ENCODE measurements at regions not wholly inside any gene's neighbourhood (a gene's known extent, or its start where the extent isn't known, plus 50 kb on each side); places are given as distances from the start of the nearest gene placed in this dataset.
A peak's percentile ranks its signal among the peaks of the same experiment; 100 is the strongest.
"Not testable (repeated sequence)": the region's sequence is repeated elsewhere in the genome, so short reads cannot be mapped to it uniquely, and the experiment has no call there.

- Histone ChIP-seq H3K36me3 (ENCODE audit: control insufficient read depth, insufficient read depth, low read length, severe bottlenecking) (no peaks in the 10 kb centered on the region), H3K4me1 (ENCODE audit: control insufficient read depth, insufficient read depth, low read length) (peaks cover under 1% of the 10 kb centered on the region), H3K27me3 (replicated peaks; ENCODE audit: control insufficient read depth, insufficient read depth, low read length) (no peaks in the 10 kb centered on the region), H3K9me3 (ENCODE audit: control insufficient read depth, low read length) (no peaks in the 10 kb centered on the region), H3K9ac (ENCODE audit: low read length) (no peak overlapping the region), H3K4me3 (ENCODE audit: low read length) (no peak overlapping the region)
- no peak for DNase-seq (ENCODE audit: low read depth)
These were observed 402.0 kb upstream of the SLC35B3 start for GRCh38 chr6:8837343-8837742.

- H3K4me3 ChIP-seq (ENCODE audit: low read length); DNase-seq (ENCODE audit: low read depth); H3K4me1 ChIP-seq (ENCODE audit: control insufficient read depth, insufficient read depth, low read length); H3K36me3 ChIP-seq (ENCODE audit: control insufficient read depth, insufficient read depth, low read length, severe bottlenecking); H3K9ac ChIP-seq (ENCODE audit: low read length); H3K27me3 ChIP-seq (replicated peaks; ENCODE audit: control insufficient read depth, insufficient read depth, low read length); H3K9me3 ChIP-seq (ENCODE audit: control insufficient read depth, low read length): not testable (repeated sequence)
These were observed 397.4 kb upstream of the SLC35B3 start for GRCh38 chr6:8832695-8833094.

- Histone ChIP-seq H3K4me3 (ENCODE audit: low read length) (peak overlapping the region; percentile 51), H3K27me3 (replicated peaks; ENCODE audit: control insufficient read depth, insufficient read depth, low read length) (no peaks in the 10 kb centered on the region), H3K9ac (ENCODE audit: low read length) (peak overlapping the region; percentile 8), H3K36me3 (ENCODE audit: control insufficient read depth, insufficient read depth, low read length, severe bottlenecking) (no peaks in the 10 kb centered on the region), H3K9me3 (ENCODE audit: control insufficient read depth, low read length) (no peaks in the 10 kb centered on the region), H3K4me1 (ENCODE audit: control insufficient read depth, insufficient read depth, low read length) (peaks cover 9% of the 10 kb centered on the region)
- peak; percentile 52 for DNase-seq (ENCODE audit: low read depth)
These were observed 396.2 kb upstream of the SLC35B3 start for GRCh38 chr6:8831366-8832152.

- H3K36me3 ChIP-seq (ENCODE audit: control insufficient read depth, insufficient read depth, low read length, severe bottlenecking), result no peaks in the 10 kb centered on the region
- H3K27me3 ChIP-seq (replicated peaks; ENCODE audit: control insufficient read depth, insufficient read depth, low read length), result no peaks in the 10 kb centered on the region
- H3K9me3 ChIP-seq (ENCODE audit: control insufficient read depth, low read length), result no peaks in the 10 kb centered on the region
- no peak overlapping the region for H3K4me3 ChIP-seq (ENCODE audit: low read length)
- H3K9ac ChIP-seq (ENCODE audit: low read length), result no peak overlapping the region
- H3K4me1 ChIP-seq (ENCODE audit: control insufficient read depth, insufficient read depth, low read length), result peaks cover 9% of the 10 kb centered on the region
- DNase-seq (ENCODE audit: low read depth), result no peak
These were observed 395.4 kb upstream of the SLC35B3 start for GRCh38 chr6:8830794-8831193.

GRCh38 chr6:8829796-8830195, 394.5 kb upstream of the SLC35B3 start:
- DNase-seq (ENCODE audit: low read depth), result no peak

GRCh38 chr6:8829296-8829695, 394.0 kb upstream of the SLC35B3 start:
- no peak for DNase-seq (ENCODE audit: low read depth)
- Histone ChIP-seq H3K4me3 (ENCODE audit: low read length) (no peak overlapping the region), H3K36me3 (ENCODE audit: control insufficient read depth, insufficient read depth, low read length, severe bottlenecking) (no peaks in the 10 kb centered on the region), H3K9ac (ENCODE audit: low read length) (no peak overlapping the region), H3K27me3 (replicated peaks; ENCODE audit: control insufficient read depth, insufficient read depth, low read length) (no peaks in the 10 kb centered on the region), H3K9me3 (ENCODE audit: control insufficient read depth, low read length) (no peaks in the 10 kb centered on the region), H3K4me1 (ENCODE audit: control insufficient read depth, insufficient read depth, low read length) (peaks cover 9% of the 10 kb centered on the region)

More at GRCh38 chr6:8829796-8830195, 394.5 kb upstream of the SLC35B3 start:
- no peak overlapping the region for H3K4me3 ChIP-seq (ENCODE audit: low read length)
- no peak overlapping the region for H3K9ac ChIP-seq (ENCODE audit: low read length)
- no peaks in the 10 kb centered on the region for H3K27me3 ChIP-seq (replicated peaks; ENCODE audit: control insufficient read depth, insufficient read depth, low read length)
- no peaks in the 10 kb centered on the region for H3K36me3 ChIP-seq (ENCODE audit: control insufficient read depth, insufficient read depth, low read length, severe bottlenecking)
- H3K9me3 ChIP-seq (ENCODE audit: control insufficient read depth, low read length), result no peaks in the 10 kb centered on the region
- peaks cover 9% of the 10 kb centered on the region for H3K4me1 ChIP-seq (ENCODE audit: control insufficient read depth, insufficient read depth, low read length)

GRCh38 chr6:8828376-8828775, 393.0 kb upstream of the SLC35B3 start:
- H3K9me3 ChIP-seq (ENCODE audit: control insufficient read depth, low read length), result no peaks in the 10 kb centered on the region
- peaks cover 9% of the 10 kb centered on the region for H3K4me1 ChIP-seq (ENCODE audit: control insufficient read depth, insufficient read depth, low read length)
- H3K36me3 ChIP-seq (ENCODE audit: control insufficient read depth, insufficient read depth, low read length, severe bottlenecking), result no peaks in the 10 kb centered on the region

GRCh38 chr6:8825726-8826125, 390.4 kb upstream of the SLC35B3 start:
- no peaks in the 10 kb centered on the region for H3K9me3 ChIP-seq (ENCODE audit: control insufficient read depth, low read length)
- H3K4me1 ChIP-seq (ENCODE audit: control insufficient read depth, insufficient read depth, low read length), result peaks cover 2% of the 10 kb centered on the region
- H3K4me3 ChIP-seq (ENCODE audit: low read length), result no peak overlapping the region
- no peak for DNase-seq (ENCODE audit: low read depth)
- no peaks in the 10 kb centered on the region for H3K36me3 ChIP-seq (ENCODE audit: control insufficient read depth, insufficient read depth, low read length, severe bottlenecking)
- no peaks in the 10 kb centered on the region for H3K27me3 ChIP-seq (replicated peaks; ENCODE audit: control insufficient read depth, insufficient read depth, low read length)
- H3K9ac ChIP-seq (ENCODE audit: low read length), result no peak overlapping the region

More at GRCh38 chr6:8828376-8828775, 393.0 kb upstream of the SLC35B3 start:
- no peak overlapping the region for H3K9ac ChIP-seq (ENCODE audit: low read length)
- no peak for DNase-seq (ENCODE audit: low read depth)
- H3K27me3 ChIP-seq (replicated peaks; ENCODE audit: control insufficient read depth, insufficient read depth, low read length), result no peaks in the 10 kb centered on the region
- H3K4me3 ChIP-seq (ENCODE audit: low read length), result no peak overlapping the region

GRCh38 chr6:8821981-8822381, 386.6 kb upstream of the SLC35B3 start:
- no peak overlapping the region for H3K9ac ChIP-seq (ENCODE audit: low read length)

GRCh38 chr6:8820313-8820712, 385.0 kb upstream of the SLC35B3 start:
- Histone ChIP-seq H3K4me3 (ENCODE audit: low read length) (no peak overlapping the region), H3K27me3 (replicated peaks; ENCODE audit: control insufficient read depth, insufficient read depth, low read length) (no peaks in the 10 kb centered on the region), H3K36me3 (ENCODE audit: control insufficient read depth, insufficient read depth, low read length, severe bottlenecking) (no peaks in the 10 kb centered on the region), H3K9me3 (ENCODE audit: control insufficient read depth, low read length) (no peaks in the 10 kb centered on the region), H3K9ac (ENCODE audit: low read length) (no peak overlapping the region), H3K4me1 (ENCODE audit: control insufficient read depth, insufficient read depth, low read length) (peaks cover 2% of the 10 kb centered on the region)
- DNase-seq (ENCODE audit: low read depth), result no peak

More at GRCh38 chr6:8821981-8822381, 386.6 kb upstream of the SLC35B3 start:
- Histone ChIP-seq H3K4me1 (ENCODE audit: control insufficient read depth, insufficient read depth, low read length) (peaks cover 2% of the 10 kb centered on the region), H3K9me3 (ENCODE audit: control insufficient read depth, low read length) (no peaks in the 10 kb centered on the region), H3K27me3 (replicated peaks; ENCODE audit: control insufficient read depth, insufficient read depth, low read length) (no peaks in the 10 kb centered on the region), H3K36me3 (ENCODE audit: control insufficient read depth, insufficient read depth, low read length, severe bottlenecking) (no peaks in the 10 kb centered on the region), H3K4me3 (ENCODE audit: low read length) (no peak overlapping the region)
- peak; percentile 63 for DNase-seq (ENCODE audit: low read depth)

- H3K4me1 ChIP-seq (ENCODE audit: control insufficient read depth, insufficient read depth, low read length), result peaks cover 2% of the 10 kb centered on the region
- H3K9me3 ChIP-seq (ENCODE audit: control insufficient read depth, low read length), result no peaks in the 10 kb centered on the region
- H3K27me3 ChIP-seq (replicated peaks; ENCODE audit: control insufficient read depth, insufficient read depth, low read length), result no peaks in the 10 kb centered on the region
- no peak overlapping the region for H3K9ac ChIP-seq (ENCODE audit: low read length)
- no peaks in the 10 kb centered on the region for H3K36me3 ChIP-seq (ENCODE audit: control insufficient read depth, insufficient read depth, low read length, severe bottlenecking)
- no peak for DNase-seq (ENCODE audit: low read depth)
- no peak overlapping the region for H3K4me3 ChIP-seq (ENCODE audit: low read length)
These were observed 384.1 kb upstream of the SLC35B3 start for GRCh38 chr6:8819446-8819845.
